PC-9 (cell line): ENCODE measurements at regions not wholly inside any gene's neighbourhood (a gene's known extent, or its start where the extent isn't known, plus 50 kb on each side); places are given as distances from the start of the nearest gene placed in this dataset.

ENCODE experiments used
- BruUV-seq: library from RNA; stranded (reverse); fragments of 400-500 nt; replicated peaks from 2 replicates; lab custom pipeline; 2021; lab: Mats Ljungman, UMichigan
- CTCF ChIA-PET: fragments of 300-600 bp; sonication (Branson Sonifier 250); formaldehyde crosslinking; loops from one replicate; lab custom pipeline; 2022; ENCODE audit warnings: antibody characterized with exemption; lab: Charles Lee
- POLR2A ChIA-PET: fragments of 300-600 bp; sonication (Branson Sonifier 250); formaldehyde crosslinking; loops from one replicate; lab custom pipeline; 2022; ENCODE audit warnings: antibody characterized with exemption; ENCODE audit not compliant: unreplicated experiment; lab: Charles Lee
- DNase-seq, 2 experiments: peaks; one replicate each; pipeline versions ENCODE4 v3.0.0 to v3.0.0-alpha.2; 2015 to 2022; ENCODE audit warnings: mixed read lengths in 1 of 2
- H2AFZ ChIP-seq: fragments of 200-600 bp; sonication (generic); 2 replicates; pipeline ENCODE4 v1.8.1; 2017; ENCODE audit warnings: antibody characterized with exemption
- H3F3A ChIP-seq: fragments of 200-600 bp; sonication (generic); 2 replicates; pipeline ENCODE4 v1.8.1; 2017; ENCODE audit warnings: antibody characterized with exemption, mild to moderate bottlenecking, low read depth; ENCODE audit not compliant: insufficient read depth
- H3K27ac ChIP-seq: fragments of 200-600 bp; sonication (generic); 2 replicates; pipeline ENCODE4 v1.6.1; 2016; ENCODE audit warnings: mixed run types
- H3K27me3 ChIP-seq: fragments of 200-600 bp; sonication (generic); 2 replicates; pipeline ENCODE4 v1.6.1; 2016; ENCODE audit warnings: low read depth, mixed run types; ENCODE audit not compliant: insufficient read depth
- H3K36me3 ChIP-seq: fragments of 200-600 bp; sonication (generic); 2 replicates; pipeline ENCODE4 v1.6.1; 2016; ENCODE audit warnings: low read depth, mixed run types
- H3K4me1 ChIP-seq: fragments of 200-600 bp; sonication (generic); replicated peaks from 2 replicates; pipeline ENCODE4 v1.6.1; 2016; ENCODE audit warnings: mixed run types; ENCODE audit not compliant: insufficient read depth
- H3K4me2 ChIP-seq: fragments of 200-600 bp; sonication (generic); 2 replicates; pipeline ENCODE4 v1.6.1; 2017; ENCODE audit warnings: mixed run types
- H3K4me3 ChIP-seq: fragments of 200-600 bp; sonication (generic); 2 replicates; pipeline ENCODE4 v1.6.1; 2016; ENCODE audit warnings: mixed run types
- H3K79me2 ChIP-seq: fragments of 200-600 bp; sonication (generic); 2 replicates; pipeline ENCODE4 v1.6.1; 2017; ENCODE audit warnings: low read depth, mixed run types
- H3K9me2 ChIP-seq: fragments of 200-600 bp; sonication (generic); 2 replicates; pipeline ENCODE4 v1.8.1; 2017; ENCODE audit warnings: mild to moderate bottlenecking; ENCODE audit not compliant: insufficient read depth
- H3K9me3 ChIP-seq: fragments of 200-600 bp; sonication (generic); 2 replicates; pipeline ENCODE4 v1.8.1; 2016; ENCODE audit warnings: low read depth; ENCODE audit not compliant: insufficient read depth
- H4K20me1 ChIP-seq: fragments of 200-600 bp; sonication (generic); 2 replicates; pipeline ENCODE4 v1.8.1; 2017; ENCODE audit not compliant: insufficient read depth
- CTCF ChIP-seq: fragments of 200-600 bp; sonication (generic); conservative IDR thresholded peaks from 2 replicates; pipeline ENCODE4 v1.6.1; 2017; ENCODE audit warnings: mixed run types, antibody characterized with exemption, mild to moderate bottlenecking, moderate library complexity
- EZH2 ChIP-seq: fragments of 200-600 bp; sonication (generic); IDR thresholded peaks from 2 replicates; pipeline ENCODE4 v1.8.0; 2017; ENCODE audit warnings: antibody characterized with exemption, low read depth
- intact Hi-C: fragments of 100-400 bp; cut with micrococcal nuclease; formaldehyde crosslinking; loops from one replicate; pipeline ENCODE4 v1.10.0; 2022; ENCODE audit not compliant: unreplicated experiment

- no peaks in the 10 kb centered on the region for H3K4me1 ChIP-seq
- no peak overlapping the region for H3K4me3 ChIP-seq
- no peak overlapping the region for H3K4me2 ChIP-seq
- DNase-seq = no peak
- H3K9me3 ChIP-seq = no peaks in the 10 kb centered on the region
- no peak overlapping the region for H2AFZ ChIP-seq
- intact Hi-C loops = no loop called here
- H4K20me1 ChIP-seq = no peaks in the 10 kb centered on the region
- no peak for TF ChIP-seq CTCF
- no peak for TF ChIP-seq EZH2
- H3K27ac ChIP-seq = no peak overlapping the region
- no peaks in the 10 kb centered on the region for H3K36me3 ChIP-seq
- BruUV-seq = no TSS peak
- H3K27me3 ChIP-seq = 0 out of 2 replicates have a peak, but pooled peaks cover 8% of the 10 kb centered on the region
- H3F3A ChIP-seq = no peaks in the 10 kb centered on the region
- no peaks in the 10 kb centered on the region for H3K79me2 ChIP-seq
- ChIA-PET POLR2A (no interaction called here), CTCF (no interaction called here)
- H3K9me2 ChIP-seq = no peaks in the 10 kb centered on the region; the same call in 1 of the 2 replicates
Measured at GRCh38 chr10:63773106-63773505, 251.9 kb downstream of the REEP3 start.

- Histone ChIP-seq H3K9me3 (no peaks in the 10 kb centered on the region), H3K9me2 (no peaks in the 10 kb centered on the region; the same call in 1 of the 2 replicates), H3F3A (no peaks in the 10 kb centered on the region), H3K36me3 (no peaks in the 10 kb centered on the region), H3K4me2 (no peak overlapping the region), H3K79me2 (no peaks in the 10 kb centered on the region), H3K27ac (no peak overlapping the region), H3K4me1 (no peaks in the 10 kb centered on the region), H2AFZ (no peak overlapping the region), H4K20me1 (no peaks in the 10 kb centered on the region), H3K27me3 (0 out of 2 replicates have a peak, but pooled peaks cover 8% of the 10 kb centered on the region), H3K4me3 (no peak overlapping the region)
- intact Hi-C loops = no loop called here
- BruUV-seq = no TSS peak
- POLR2A ChIA-PET = no interaction called here
- DNase-seq = no peak
- TF ChIP-seq EZH2 (no peak), CTCF (no peak)
- CTCF ChIA-PET = no interaction called here
Measured at GRCh38 chr10:63773962-63774361, 252.8 kb downstream of the REEP3 start.

GRCh38 chr10:63780101-63780500, 258.9 kb downstream of the REEP3 start:
- BruUV-seq = no TSS peak
- Histone ChIP-seq H3K27me3 (peaks cover 15% of the 10 kb centered on the region), H3F3A (no peaks in the 10 kb centered on the region), H3K79me2 (no peaks in the 10 kb centered on the region), H3K9me3 (no peaks in the 10 kb centered on the region; the same call in 1 of the 2 replicates), H2AFZ (no peak overlapping the region), H3K36me3 (no peaks in the 10 kb centered on the region), H3K9me2 (no peaks in the 10 kb centered on the region), H4K20me1 (no peaks in the 10 kb centered on the region), H3K27ac (no peak overlapping the region), H3K4me1 (no peaks in the 10 kb centered on the region), H3K4me2 (no peak overlapping the region), H3K4me3 (no peak overlapping the region)
- CTCF ChIA-PET = no interaction called here
- TF ChIP-seq EZH2 (no peak), CTCF (no peak)
- intact Hi-C loops = no loop called here
- POLR2A ChIA-PET = no interaction called here
- DNase-seq = no peak
